Inflammatory macrophage treated with lipopolysaccharide for 4 hours (primary cell): ENCODE measurements at regions not wholly inside any gene's neighbourhood (a gene's known extent, or its start where the extent isn't known, plus 50 kb on each side); places are given as distances from the start of the nearest gene placed in this dataset.
"Not testable (repeated sequence)": the region's sequence is repeated elsewhere in the genome, so short reads cannot be mapped to it uniquely, and the experiment has no call there.

ENCODE experiments used
- DNase-seq: peaks from one replicate; pipeline ENCODE4 v3.0.0-alpha.2; 2020

- DNase-seq = no peak
These were observed 61.5 kb downstream of the PRSS23 start for GRCh38 chr11:86861810-86862209.

GRCh38 chr11:86863476-86863875 is 63.1 kb downstream of the PRSS23 start:
- no peak for DNase-seq

GRCh38 chr11:86865436-86865835 is 65.1 kb downstream of the PRSS23 start:
- DNase-seq = no peak

- DNase-seq = no peak
These were observed 69.2 kb downstream of the PRSS23 start for GRCh38 chr11:86869531-86869930.

GRCh38 chr11:86869966-86870570 is 69.7 kb downstream of the PRSS23 start:
- DNase-seq = peak; percentile 34

- peak; percentile 1 for DNase-seq
These were observed 73.3 kb downstream of the PRSS23 start for GRCh38 chr11:86873573-86874083.

- no peak for DNase-seq
These were observed 74.1 kb downstream of the PRSS23 start for GRCh38 chr11:86874304-86875056.

- DNase-seq = no peak
These were observed 76.4 kb downstream of the PRSS23 start for GRCh38 chr11:86876716-86877234.

- no peak for DNase-seq
These were observed 77.2 kb downstream of the PRSS23 start for GRCh38 chr11:86877503-86877902.

GRCh38 chr11:86879241-86879640 is 76.0 kb downstream of the FZD4 start:
- not testable (repeated sequence) for DNase-seq

- DNase-seq = no peak
These were observed 69.9 kb downstream of the FZD4 start for GRCh38 chr11:86885311-86885710.

- no peak for DNase-seq
These were observed 66.8 kb downstream of the FZD4 start for GRCh38 chr11:86888164-86889000.

- no peak for DNase-seq
These were observed 66.2 kb downstream of the FZD4 start for GRCh38 chr11:86889001-86889341.

- DNase-seq = no peak
These were observed 64.2 kb downstream of the FZD4 start for GRCh38 chr11:86891036-86891435.

GRCh38 chr11:86893235-86893634 is 62.0 kb downstream of the FZD4 start:
- DNase-seq = no peak
